ENCODE measurements at regions not wholly inside any gene's neighbourhood (a gene's known extent, or its start where the extent isn't known, plus 50 kb on each side); places are given as distances from the start of the nearest gene placed in this dataset.

GRCh38 chr7:13336227-13336626, 648.8 kb downstream of the ARL4A start:
- CTCF ChIA-PET, result no interaction called here
- intact Hi-C loops (cut with micrococcal nuclease; ENCODE audit: unreplicated experiment), result no loop called here
- no peak for FAIRE-seq

More at GRCh38 chr7:13336227-13336626, 648.8 kb downstream of the ARL4A start:
- H3K27me3 ChIP-seq (replicated peaks in 1 of 2; ENCODE audit: control insufficient read depth in 2 of 2, insufficient read depth in 2 of 2, low read length in 1 of 2), result no peaks in the 10 kb centered on the region
- H2AFZ ChIP-seq (ENCODE audit: control insufficient read depth, low read depth, low read length), result no peak overlapping the region
- H4K20me1 ChIP-seq (ENCODE audit: control insufficient read depth, insufficient read depth), result no peaks in the 10 kb centered on the region
- no peaks in the 10 kb centered on the region for H3K4me1 ChIP-seq (ENCODE audit: control insufficient read depth, insufficient read depth, low read length)
- H3K27ac ChIP-seq (ENCODE audit: control insufficient read depth, insufficient read depth), result no peak overlapping the region
- no TSS peak for BruUV-seq (replicated peaks)
- no peaks in the 10 kb centered on the region for H3K79me2 ChIP-seq (ENCODE audit: control insufficient read depth, insufficient read depth, low read length)
- H3K9ac ChIP-seq (ENCODE audit: control insufficient read depth, insufficient read depth, low read length), result no peak overlapping the region
- 13% methylated on average over 4 of the region's 4 CpGs for WGBS (ENCODE audit: insufficient coverage, insufficient replicate concordance, low lambda C conversion rate, missing lambda C conversion rate)
- no peak for TF ChIP-seq USF1 (IDR thresholded peaks at IDR 0.05; ENCODE audit: borderline replicate concordance, extremely low read length, insufficient read depth, low read depth, low read length)
- no peak for TF ChIP-seq HSF1 (IDR thresholded peaks at IDR 0.05; ENCODE audit: low read depth, low read length)
- TF ChIP-seq YY1 (IDR thresholded peaks at IDR 0.05; ENCODE audit: low read depth, low read length), result no peak
- no peak for TF ChIP-seq RELB (IDR thresholded peaks at IDR 0.05; ENCODE audit: low read depth)
- no peak for TF ChIP-seq KDM1A (IDR thresholded peaks at IDR 0.05; ENCODE audit: borderline replicate concordance)
- TF ChIP-seq TARDBP (IDR thresholded peaks at IDR 0.05; ENCODE audit: borderline replicate concordance), result no peak
- in situ Hi-C loops (cut with MboI), result no loop called here
- ChIA-PET SMC1A (ENCODE audit: uncharacterized antibody, unreplicated experiment) (interaction anchor here (0.7 kb wide), 1 partner anchor 1312 kb away, joined by 3 read pairs; no protein-coding TSS in a partner anchor), RAD21 (ENCODE audit: unreplicated experiment) (no interaction called here), POLR2A (no interaction called here)
- DNase-seq (ENCODE audit: low read depth, low spot score), result no peak
- H3K36me3 ChIP-seq (ENCODE audit: control insufficient read depth in 2 of 2, insufficient read depth in 2 of 2, low read length in 1 of 2), result no peaks in the 10 kb centered on the region
- no peaks in the 10 kb centered on the region for H3K9me3 ChIP-seq (replicated peaks; ENCODE audit: control insufficient read depth, insufficient read depth, low read length)
- H3K4me2 ChIP-seq (ENCODE audit: control insufficient read depth, insufficient read depth), result no peak overlapping the region
- H3K4me3 ChIP-seq, result no peak overlapping the region
- ATAC-seq, result no peak

Measured in GM12878 (cell line).